HG03378 (cell line): ENCODE measurements at regions not wholly inside any gene's neighbourhood (a gene's known extent, or its start where the extent isn't known, plus 50 kb on each side); places are given as distances from the start of the nearest gene placed in this dataset.
A peak's percentile ranks its signal among the peaks of the same experiment; 100 is the strongest.
"Not testable (repeated sequence)": the region's sequence is repeated elsewhere in the genome, so short reads cannot be mapped to it uniquely, and the experiment has no call there.

ENCODE experiments used
- ATAC-seq: cut with Tn5 transposase; IDR thresholded peaks from one replicate; pipeline ENCODE4 v1.9.1; 2021; ENCODE audit warnings: mild to moderate bottlenecking, moderate library complexity; ENCODE audit not compliant: unreplicated experiment

GRCh38 chrX:40943093-40943641 is 142.1 kb upstream of the USP9X start:
- ATAC-seq, result no peak

- peak; percentile 79 for ATAC-seq
Observed at GRCh38 chrX:40945361-40945713, 139.9 kb upstream of the USP9X start.

- ATAC-seq, result no peak
Observed at GRCh38 chrX:40947276-40947675, 138.0 kb upstream of the USP9X start.

DNA sequence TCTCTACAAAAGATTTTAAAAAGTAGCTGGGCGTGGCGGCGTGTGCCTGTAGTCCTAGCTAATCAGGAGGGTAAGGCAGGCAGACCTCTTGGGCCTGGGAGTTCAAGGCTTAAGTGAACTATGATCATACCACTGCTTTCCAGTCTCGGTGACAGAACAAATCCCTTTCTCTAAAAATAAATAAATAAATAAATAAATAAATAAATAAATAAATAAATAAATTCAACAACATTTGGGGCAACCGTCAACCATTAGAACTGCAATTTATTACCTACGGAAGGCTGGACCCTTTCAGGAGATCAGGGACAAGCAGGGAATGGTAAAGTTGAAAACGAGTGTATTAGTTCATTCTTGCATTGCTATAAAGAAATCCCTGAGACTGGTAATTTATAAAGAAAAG is 136.2 kb upstream of the USP9X start:
- ATAC-seq, result no peak

DNA sequence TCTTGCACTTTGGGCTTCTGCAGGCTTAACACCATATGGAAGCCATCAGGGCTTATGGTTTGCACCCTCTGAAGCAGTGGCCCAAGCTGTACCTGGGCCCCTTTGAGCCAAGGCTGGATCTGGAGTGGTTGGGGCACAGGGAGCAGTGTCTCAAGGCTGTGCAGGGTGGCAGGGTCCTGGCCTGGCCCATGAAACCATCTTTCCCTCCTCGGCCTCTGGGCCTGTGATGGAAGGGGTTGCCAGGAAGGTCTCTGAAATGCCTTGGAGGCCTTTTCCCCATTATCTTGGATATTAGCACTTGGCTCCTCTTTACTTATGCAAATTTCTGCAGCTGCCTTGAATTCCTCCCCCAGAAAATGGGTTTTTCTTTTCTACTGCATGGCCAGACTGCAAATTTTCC is 134.7 kb upstream of the USP9X start:
- ATAC-seq, result no peak

DNA sequence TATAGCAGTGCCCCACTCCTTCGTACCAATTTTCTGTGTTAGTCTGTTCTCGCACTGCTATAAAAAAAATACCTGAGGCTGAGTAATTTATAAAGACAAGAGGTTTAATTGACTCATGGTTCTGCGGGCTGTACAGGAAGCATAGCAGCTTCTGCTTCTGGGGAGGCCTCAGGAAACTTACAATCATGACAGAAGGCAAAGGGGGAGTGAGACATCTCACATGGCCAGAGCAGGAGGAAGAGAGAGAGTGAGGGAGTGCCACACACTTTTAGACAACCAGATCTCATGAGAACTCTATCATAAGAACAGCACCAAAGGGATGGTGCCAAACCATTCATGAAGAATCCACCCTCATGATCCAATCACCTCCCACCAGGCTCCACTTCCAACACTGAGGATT is 133.8 kb upstream of the USP9X start:
- not testable (repeated sequence) for ATAC-seq

DNA sequence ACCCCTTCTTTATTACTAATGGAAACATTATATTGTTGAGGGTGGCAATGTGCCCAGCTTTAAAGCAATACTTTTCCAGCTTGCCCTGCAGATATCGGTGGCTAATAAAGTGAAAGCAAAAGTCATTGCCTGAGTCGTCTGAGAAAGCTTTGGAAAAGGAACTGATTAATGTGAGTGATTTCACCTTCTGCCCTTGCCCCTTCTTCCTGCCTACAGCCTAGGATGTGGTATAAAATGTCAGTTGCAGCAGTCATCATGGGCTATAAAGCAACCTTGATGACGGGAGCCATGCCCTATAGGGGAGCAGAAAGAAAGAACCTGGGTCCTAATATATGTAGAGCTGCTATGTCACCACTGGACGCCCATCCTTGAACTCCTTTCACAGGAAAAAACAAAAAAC is 132.4 kb upstream of the USP9X start:
- peak; percentile 23 for ATAC-seq

GRCh38 chrX:40953369-40953768 is 131.9 kb upstream of the USP9X start:
- peak; percentile 83 for ATAC-seq

DNA sequence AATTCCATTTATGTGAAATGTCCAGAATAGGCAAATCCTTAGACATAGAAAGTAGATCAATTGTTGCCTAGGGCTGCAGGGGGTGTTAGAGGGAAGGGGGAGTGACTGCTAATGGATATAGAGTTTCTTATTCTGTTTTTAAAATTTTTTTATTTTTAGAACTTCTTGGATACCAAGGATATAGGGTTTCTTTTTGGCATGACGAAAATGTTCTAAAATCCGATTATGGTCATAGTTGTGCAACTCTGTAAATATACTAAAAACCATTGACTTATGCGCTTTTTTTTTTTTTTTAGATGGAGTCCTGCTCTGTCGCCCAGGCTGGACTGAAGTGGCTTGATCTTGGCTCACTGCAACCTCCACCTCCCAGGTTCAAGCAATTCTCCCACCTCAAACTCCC is 125.2 kb upstream of the USP9X start:
- no peak for ATAC-seq

GRCh38 chrX:40962793-40963407 is 122.3 kb upstream of the USP9X start:
- no peak for ATAC-seq

- ATAC-seq, result no peak
Observed at GRCh38 chrX:40964008-40964407, 121.2 kb upstream of the USP9X start.

- ATAC-seq, result no peak
Observed at GRCh38 chrX:40964633-40965586, 120.3 kb upstream of the USP9X start.

- ATAC-seq, result no peak
Observed at GRCh38 chrX:40966213-40966820, 118.9 kb upstream of the USP9X start.

DNA sequence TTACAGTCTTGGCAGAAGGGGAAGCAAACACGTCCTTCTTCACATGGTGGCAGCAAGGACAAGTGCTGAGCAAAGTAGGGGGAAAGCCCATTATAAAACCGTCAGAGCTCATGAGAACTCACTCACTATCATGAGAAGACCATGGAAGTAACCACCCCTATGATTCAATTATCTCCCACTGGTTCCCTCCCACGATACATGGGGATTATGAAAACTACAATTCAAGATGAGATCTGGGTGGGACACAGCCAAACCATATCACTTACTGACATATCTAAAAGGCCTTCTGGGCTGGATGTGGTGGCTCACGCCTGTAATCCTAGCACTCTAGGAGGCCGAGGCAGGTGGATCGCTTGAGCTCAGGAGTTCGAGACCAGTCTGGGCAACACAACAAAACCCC is 117.1 kb upstream of the USP9X start:
- no peak for ATAC-seq

DNA sequence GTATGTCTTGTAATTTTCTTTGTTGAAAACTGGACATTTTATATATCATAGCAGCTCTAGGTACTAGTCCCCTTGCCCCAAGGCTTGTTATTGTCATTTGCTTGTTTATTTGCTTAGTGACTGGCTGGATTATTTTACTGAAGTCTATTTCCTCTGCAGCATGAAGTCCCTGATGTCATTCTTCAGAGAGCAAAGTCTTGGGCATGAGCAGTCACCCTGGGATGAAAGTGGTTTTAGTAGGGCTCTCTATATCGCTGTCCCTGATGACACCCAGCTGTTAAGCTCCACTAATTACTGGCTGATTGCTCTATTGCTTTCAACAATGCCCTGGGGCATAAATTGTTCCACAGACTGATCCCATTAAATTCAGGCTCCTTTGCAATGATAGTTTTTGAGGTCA is 113.5 kb upstream of the USP9X start:
- no peak for ATAC-seq

GRCh38 chrX:40973619-40974018 is 111.6 kb upstream of the USP9X start:
- no peak for ATAC-seq

- ATAC-seq, result no peak
Observed at GRCh38 chrX:40975951-40976350, 109.3 kb upstream of the USP9X start.

DNA sequence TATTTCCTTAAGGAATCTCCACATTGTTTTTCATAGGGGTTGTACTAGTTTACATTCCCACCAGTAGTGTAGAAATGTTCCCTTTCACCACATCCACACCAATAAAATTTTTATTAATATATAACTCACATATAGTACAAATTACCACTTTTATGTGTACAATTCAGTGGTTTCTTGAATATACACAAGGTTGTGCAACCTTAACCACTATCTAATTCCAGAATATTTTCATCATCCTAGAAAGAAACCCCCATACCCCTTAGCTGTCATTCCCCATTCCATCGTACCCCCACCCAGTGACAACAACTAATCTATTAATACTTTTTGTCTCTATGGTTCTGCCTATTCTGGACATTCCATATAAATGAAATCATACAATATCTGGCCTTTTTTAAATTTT is 108.3 kb upstream of the USP9X start:
- no peak for ATAC-seq

DNA sequence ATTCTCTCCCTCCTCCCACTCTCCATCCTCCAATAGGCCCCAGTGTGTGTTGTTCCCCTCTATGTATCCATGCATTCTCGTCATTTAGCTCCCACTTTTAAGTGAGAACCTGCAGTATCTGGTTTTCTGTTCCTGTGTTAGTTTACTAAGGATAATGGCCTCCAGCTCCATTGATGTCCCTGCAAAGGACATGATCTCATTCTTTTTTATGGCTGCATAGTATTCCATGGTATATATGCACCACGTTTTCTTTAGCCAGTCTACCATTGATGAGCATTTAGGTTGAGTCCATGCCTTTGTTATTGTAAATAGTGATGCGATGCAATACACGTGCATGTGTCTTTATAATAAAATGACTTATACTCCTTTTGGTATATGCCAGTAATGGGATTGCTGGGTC is 100.3 kb upstream of the USP9X start:
- no peak for ATAC-seq

DNA sequence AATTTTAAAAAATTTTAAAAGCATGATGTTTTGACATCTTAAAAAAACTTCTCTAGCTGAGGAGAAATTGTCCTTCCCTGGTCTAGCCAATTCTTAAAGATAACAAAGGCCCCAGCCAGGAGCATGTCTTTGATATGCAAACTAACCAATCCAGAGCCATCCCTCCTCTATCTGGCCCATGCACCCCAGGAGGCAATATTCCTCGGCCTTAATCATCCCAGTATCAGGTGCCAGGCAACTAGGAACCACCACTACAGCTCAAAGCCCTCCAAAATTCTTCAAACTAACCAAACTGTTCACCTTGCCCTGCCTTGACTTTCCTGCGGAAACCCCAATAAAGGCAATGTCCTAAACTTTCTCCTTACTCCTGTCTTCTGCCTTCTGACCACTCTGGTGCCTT is 97.8 kb upstream of the USP9X start:
- ATAC-seq, result no peak

GRCh38 chrX:40988100-40988499 is 97.1 kb upstream of the USP9X start:
- no peak for ATAC-seq

DNA sequence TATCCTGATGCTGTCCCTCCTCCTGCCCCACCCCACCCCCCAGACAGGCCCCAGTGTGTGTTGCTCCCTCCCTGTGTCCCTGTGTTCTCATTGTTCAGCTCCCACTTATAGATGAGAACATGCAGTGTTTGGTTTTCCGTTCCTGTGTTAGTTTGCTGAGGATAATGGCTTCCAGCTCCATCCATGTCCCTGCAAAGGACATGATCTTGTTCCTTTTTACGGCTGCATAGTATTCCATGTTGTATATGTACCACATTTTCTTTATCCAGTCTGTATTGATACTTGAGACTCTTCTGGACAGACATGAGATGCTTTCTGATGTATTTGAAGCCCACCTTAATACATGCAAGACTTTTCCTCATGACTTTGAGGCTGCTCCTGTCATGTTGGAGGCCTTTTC is 91.8 kb upstream of the USP9X start:
- ATAC-seq, result not testable (repeated sequence)
